ENCODE measurements at regions not wholly inside any gene's neighbourhood (a gene's known extent, or its start where the extent isn't known, plus 50 kb on each side); places are given as distances from the start of the nearest gene placed in this dataset.

GRCh38 chr2:12131975-12132374, 385.5 kb downstream of the LPIN1 start:
- TF ChIP-seq POLR2A (IDR thresholded peaks at IDR 0.05), result no peak
- TF ChIP-seq, protein P1, sequence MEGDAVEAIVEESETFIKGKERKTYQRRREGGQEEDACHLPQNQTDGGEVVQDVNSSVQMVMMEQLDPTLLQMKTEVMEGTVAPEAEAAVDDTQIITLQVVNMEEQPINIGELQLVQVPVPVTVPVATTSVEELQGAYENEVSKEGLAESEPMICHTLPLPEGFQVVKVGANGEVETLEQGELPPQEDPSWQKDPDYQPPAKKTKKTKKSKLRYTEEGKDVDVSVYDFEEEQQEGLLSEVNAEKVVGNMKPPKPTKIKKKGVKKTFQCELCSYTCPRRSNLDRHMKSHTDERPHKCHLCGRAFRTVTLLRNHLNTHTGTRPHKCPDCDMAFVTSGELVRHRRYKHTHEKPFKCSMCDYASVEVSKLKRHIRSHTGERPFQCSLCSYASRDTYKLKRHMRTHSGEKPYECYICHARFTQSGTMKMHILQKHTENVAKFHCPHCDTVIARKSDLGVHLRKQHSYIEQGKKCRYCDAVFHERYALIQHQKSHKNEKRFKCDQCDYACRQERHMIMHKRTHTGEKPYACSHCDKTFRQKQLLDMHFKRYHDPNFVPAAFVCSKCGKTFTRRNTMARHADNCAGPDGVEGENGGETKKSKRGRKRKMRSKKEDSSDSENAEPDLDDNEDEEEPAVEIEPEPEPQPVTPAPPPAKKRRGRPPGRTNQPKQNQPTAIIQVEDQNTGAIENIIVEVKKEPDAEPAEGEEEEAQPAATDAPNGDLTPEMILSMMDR (IDR thresholded peaks at IDR 0.05), result no peak
